T-helper 2 cell treated with Interferon-gamma antibody and Interleukin-4, amounts not matched to agents 5 μg/mL and 100 μg/mL, for 36 hours (primary cell): ENCODE measurements at regions not wholly inside any gene's neighbourhood (a gene's known extent, or its start where the extent isn't known, plus 50 kb on each side); places are given as distances from the start of the nearest gene placed in this dataset.
"Not testable (repeated sequence)": the region's sequence is repeated elsewhere in the genome, so short reads cannot be mapped to it uniquely, and the experiment has no call there.

ENCODE experiments used
- DNase-seq: peaks from one replicate; pipeline ENCODE4 v3.0.0; 2021; ENCODE audit warnings: low spot score
- H3K27ac Mint-ChIP-seq: one replicate; pipeline ENCODE4 v1.8.0; 2021; ENCODE audit warnings: mild to moderate bottlenecking, mixed read lengths
- H3K27me3 Mint-ChIP-seq: one replicate; pipeline ENCODE4 v1.8.0; 2021; ENCODE audit warnings: low read depth, mixed read lengths
- H3K36me3 Mint-ChIP-seq: one replicate; pipeline ENCODE4 v1.8.0; 2021; ENCODE audit warnings: low read depth, mixed read lengths
- H3K4me1 Mint-ChIP-seq: one replicate; pipeline ENCODE4 v1.8.0; 2021; ENCODE audit warnings: low read depth, mixed read lengths
- H3K4me3 Mint-ChIP-seq: one replicate; pipeline ENCODE4 v1.8.0; 2022; ENCODE audit warnings: mild to moderate bottlenecking, moderate library complexity, mixed read lengths
- H3K9me3 Mint-ChIP-seq: one replicate; pipeline ENCODE4 v1.8.0; 2021; ENCODE audit warnings: mixed read lengths

DNA sequence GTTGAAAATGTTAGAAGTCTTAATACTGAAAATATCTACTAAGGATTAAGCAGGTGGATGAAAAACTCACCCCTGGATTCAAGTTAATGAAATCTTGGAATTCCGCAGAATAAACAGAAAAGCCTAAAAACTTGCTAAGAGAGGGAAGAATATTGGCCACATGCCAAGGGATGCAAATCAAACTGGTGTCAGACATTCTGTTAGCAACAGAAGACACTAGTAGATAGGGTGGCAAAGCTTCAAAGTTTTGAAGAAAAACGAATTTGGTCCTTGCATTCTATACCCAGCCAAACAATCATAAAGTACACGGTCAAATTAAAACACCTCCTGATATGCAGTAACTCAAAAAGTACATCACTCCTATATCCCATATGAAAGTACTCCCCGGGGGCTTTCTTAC, 77.1 kb upstream of the ADTRP start:
- Mint-ChIP-seq H3K27me3 (no peaks in the 10 kb centered on the region), H3K9me3 (no peaks in the 10 kb centered on the region), H3K36me3 (no peaks in the 10 kb centered on the region), H3K4me1 (no peaks in the 10 kb centered on the region), H3K27ac (no peak overlapping the region), H3K4me3 (no peak overlapping the region)
- DNase-seq = no peak

DNA sequence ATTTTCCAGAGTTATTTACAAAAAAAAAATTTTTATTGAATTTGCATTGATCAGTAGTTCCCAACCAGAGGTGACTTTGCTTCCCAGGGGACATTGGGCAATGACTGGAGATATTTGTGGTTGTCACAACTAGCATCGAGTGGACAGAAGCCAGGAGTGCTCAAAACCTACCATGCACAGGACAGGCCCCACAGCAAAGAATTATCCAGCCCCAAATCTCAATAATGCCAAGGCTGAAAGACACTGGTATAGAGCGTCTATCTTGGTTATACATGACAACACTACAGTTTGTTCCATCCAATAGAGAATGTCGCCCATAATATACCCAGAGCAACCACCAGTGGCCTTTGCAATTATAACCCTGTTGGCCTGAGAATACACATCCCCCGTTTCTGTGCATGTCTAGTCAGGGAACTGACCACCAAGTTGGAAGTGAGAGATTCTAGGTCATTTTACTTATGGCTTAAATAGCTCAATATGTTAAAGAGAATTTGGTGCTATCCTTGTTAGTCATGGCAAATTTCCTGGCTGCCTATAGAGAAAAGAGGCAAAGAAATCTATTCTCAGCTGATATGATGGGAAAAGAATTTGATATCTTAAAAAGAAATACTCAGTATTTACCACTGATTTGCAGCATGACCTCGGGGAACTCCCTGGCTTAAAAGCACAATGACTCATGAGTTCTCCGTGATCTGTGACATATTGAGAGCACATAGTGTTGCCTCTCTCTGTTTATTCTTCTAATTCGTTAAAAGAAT, 76.0 kb upstream of the ADTRP start:
- Mint-ChIP-seq H3K36me3 (no peaks in the 10 kb centered on the region), H3K27ac (no peak overlapping the region), H3K27me3 (no peaks in the 10 kb centered on the region), H3K4me1 (no peaks in the 10 kb centered on the region), H3K9me3 (no peaks in the 10 kb centered on the region), H3K4me3 (no peak overlapping the region)
- no peak for DNase-seq

DNA sequence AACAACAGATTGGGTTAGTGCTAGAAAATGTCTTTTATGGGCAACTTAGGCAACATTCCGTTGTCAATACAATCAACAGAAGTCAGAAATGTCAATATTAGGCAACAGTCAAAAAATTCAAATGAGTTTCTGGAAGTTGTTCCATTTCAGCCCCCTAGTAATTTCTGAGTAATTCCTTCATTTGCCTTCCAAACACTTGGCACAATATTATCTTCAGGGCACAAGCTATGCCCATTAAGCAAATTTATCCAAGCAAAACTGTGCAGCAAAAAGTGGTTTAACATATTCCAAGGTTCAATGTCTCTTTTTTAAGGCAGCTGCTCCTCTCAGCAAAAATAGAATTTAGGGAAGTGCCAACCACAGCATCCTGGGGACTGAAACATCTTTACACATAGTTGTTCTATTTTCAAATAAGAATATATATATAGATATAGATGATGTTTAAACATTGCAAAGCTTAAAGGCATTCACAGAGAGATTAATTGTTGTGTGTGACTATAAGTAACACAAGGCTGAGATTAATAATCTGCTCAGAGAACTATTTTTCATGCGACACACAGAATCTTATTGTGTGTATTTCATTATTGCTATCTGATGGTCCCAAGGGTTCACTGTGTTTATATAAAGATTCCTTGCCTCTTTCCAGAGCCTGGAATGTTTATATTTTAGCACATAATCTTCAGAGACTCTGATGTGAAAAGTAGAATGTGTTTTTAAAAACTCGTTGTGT, 75.2 kb upstream of the ADTRP start:
- no peaks in the 10 kb centered on the region for H3K36me3 Mint-ChIP-seq
- DNase-seq = no peak
- H3K27me3 Mint-ChIP-seq = no peaks in the 10 kb centered on the region
- no peak overlapping the region for H3K27ac Mint-ChIP-seq
- no peaks in the 10 kb centered on the region for H3K9me3 Mint-ChIP-seq
- H3K4me3 Mint-ChIP-seq = no peak overlapping the region
- H3K4me1 Mint-ChIP-seq = no peaks in the 10 kb centered on the region

DNA sequence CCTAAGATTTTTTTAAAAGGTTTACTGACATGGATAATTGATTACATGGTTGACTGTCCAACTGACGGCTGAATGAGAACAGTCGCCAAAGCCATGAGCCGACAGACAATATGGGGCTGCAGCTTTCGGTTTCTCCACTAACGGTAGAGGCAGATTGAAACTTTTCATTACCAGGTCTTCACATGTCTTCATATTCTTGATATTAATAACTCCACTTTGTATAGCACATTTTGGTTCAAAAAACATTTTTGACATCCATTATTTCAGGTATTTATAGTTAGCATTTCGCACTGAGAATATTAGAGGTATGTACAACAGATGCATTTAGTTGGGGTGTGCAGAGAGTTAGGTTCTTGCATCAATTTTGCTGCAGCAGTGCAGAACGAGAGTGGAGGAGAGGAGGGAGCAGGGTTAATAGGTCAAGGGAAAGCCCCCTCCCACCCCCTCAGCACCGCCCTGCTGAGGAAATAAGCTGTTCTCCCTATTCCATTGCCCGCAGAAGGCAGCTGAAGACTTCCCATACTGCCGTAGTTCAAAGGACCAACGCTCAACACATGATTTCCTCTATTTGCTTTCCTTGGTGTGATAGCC, 73.6 kb upstream of the ADTRP start:
- H3K4me3 Mint-ChIP-seq = no peak overlapping the region
- no peak overlapping the region for H3K27ac Mint-ChIP-seq
- H3K36me3 Mint-ChIP-seq = no peaks in the 10 kb centered on the region
- no peaks in the 10 kb centered on the region for H3K27me3 Mint-ChIP-seq
- no peak for DNase-seq
- H3K9me3 Mint-ChIP-seq = no peaks in the 10 kb centered on the region
- no peaks in the 10 kb centered on the region for H3K4me1 Mint-ChIP-seq

DNA sequence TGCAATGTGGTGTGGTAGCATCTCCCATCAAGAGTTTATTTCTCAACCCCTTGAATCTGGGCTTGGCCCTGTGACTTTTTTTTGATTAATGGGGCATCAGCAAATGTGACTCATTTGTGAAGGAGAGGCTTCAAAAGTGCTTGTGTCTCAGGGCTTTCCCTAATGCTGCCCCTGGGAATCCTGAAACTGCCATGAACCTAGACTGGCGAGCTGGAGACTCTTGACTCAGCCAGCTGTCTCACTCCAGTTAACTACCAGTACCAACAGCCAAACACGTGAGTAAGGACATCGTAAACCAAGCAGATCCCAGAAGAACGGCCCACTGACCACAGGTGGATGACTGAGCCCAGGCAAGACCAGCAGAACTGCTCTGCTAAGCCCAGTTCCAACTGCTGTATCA, 72.8 kb upstream of the ADTRP start:
- DNase-seq = no peak
- no peak overlapping the region for H3K4me3 Mint-ChIP-seq
- H3K27ac Mint-ChIP-seq = no peak overlapping the region

DNA sequence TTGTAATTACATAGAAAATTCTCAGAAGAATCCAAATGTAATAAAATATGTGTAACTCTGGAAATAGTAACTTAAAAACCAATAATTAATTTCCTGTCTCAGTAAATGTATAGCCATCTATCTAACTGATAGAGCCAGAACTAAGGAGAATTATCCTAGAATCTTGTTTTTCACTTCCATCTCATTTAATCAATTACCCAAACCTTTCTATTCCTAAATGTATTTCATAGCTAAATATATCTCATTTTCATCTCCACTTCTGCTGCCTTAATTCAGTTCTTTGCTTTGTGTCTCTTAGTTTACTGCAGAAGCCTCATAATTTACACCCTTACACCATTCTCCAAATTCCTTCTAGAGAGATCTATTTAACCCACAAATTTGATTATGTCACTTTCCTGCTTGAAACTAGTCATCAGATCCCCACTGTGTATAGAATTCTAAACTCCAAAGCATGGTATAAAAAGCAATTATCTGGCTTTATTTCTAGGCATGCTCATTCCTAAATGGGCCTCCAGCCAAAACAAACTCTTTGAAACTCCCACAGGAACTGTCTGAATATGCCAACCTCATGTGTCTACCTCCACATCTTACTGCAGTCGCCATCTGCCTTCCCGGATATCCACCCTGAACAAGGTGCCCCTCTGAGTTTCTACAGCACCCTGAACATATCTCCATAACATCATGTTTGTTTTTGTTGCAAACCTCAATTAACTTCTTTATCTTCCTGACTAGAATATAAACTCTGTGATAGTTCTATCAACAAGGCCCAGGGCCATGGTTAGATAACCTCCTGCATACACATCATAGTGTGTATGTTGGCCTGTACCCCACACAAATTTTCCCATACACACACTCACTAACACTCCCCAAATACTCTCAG, 70.5 kb upstream of the ADTRP start:
- H3K36me3 Mint-ChIP-seq = no peaks in the 10 kb centered on the region
- no peak overlapping the region for H3K4me3 Mint-ChIP-seq
- DNase-seq = no peak
- H3K27ac Mint-ChIP-seq = no peak overlapping the region
- no peaks in the 10 kb centered on the region for H3K9me3 Mint-ChIP-seq
- no peaks in the 10 kb centered on the region for H3K27me3 Mint-ChIP-seq
- no peaks in the 10 kb centered on the region for H3K4me1 Mint-ChIP-seq

More for the DNA sequence above, 72.8 kb upstream of the ADTRP start:
- Mint-ChIP-seq H3K27me3 (no peaks in the 10 kb centered on the region), H3K36me3 (no peaks in the 10 kb centered on the region), H3K9me3 (no peaks in the 10 kb centered on the region), H3K4me1 (no peaks in the 10 kb centered on the region)

DNA sequence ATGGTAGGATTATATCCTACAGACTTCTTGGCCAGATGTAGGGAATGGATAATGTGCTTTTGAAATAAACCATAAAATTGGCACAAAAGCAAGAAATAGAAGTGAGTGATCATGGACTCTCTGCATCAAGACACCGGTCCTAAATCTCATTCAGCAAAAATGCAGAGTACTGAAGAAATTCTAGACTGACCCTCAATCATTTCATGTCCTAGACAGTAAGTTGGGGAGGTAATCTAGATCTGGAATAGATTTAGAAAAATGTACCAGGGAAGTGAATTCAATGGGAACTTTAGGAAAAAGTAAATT, 69.7 kb upstream of the ADTRP start:
- H3K36me3 Mint-ChIP-seq = no peaks in the 10 kb centered on the region
- H3K9me3 Mint-ChIP-seq = no peaks in the 10 kb centered on the region
- DNase-seq = no peak

DNA sequence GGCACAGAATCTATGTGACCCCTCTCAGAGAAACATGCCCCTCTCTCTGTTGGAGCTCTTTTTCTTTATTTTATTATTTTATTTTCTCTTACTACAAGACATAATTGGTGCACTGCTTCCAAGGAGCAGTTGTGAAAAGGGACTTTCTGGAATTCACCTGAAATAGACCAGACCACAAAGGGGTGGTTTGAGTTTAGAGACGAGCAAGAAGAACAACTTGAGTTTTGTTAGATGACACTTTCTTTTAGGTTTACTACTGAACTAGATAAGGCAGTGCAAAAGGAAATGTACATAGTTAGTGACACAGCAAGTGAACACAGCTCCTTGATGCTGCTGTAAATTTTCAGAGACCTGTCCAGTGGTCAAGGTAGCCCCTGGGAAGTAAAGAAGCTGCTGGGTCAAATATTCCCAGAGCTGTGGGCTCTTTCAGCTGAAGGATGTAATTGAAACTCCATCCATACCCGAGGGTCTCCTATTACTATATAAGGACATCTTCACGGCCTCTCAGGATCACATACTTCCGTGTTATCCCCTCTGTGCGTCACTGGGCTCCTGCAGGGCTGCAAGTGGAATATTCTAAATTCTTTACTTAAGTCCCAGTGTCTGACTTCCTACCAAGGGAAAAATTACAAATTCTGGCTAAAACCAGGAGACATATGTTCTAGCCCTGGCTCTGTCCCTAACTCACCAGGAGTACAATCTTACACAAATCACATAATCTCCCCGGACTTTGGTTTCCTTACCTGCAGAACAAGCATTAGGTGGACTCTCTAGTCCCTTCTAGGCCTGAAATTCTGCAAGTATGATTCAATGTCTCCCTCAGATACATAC, 69.1 kb upstream of the ADTRP start:
- Mint-ChIP-seq H3K27me3 (peaks cover 3% of the 10 kb centered on the region), H3K36me3 (no peaks in the 10 kb centered on the region), H3K27ac (no peak overlapping the region), H3K4me1 (no peaks in the 10 kb centered on the region), H3K9me3 (no peaks in the 10 kb centered on the region), H3K4me3 (no peak overlapping the region)
- DNase-seq = no peak

More for the DNA sequence above, 69.7 kb upstream of the ADTRP start:
- no peaks in the 10 kb centered on the region for H3K27me3 Mint-ChIP-seq
- no peak overlapping the region for H3K4me3 Mint-ChIP-seq
- H3K27ac Mint-ChIP-seq = no peak overlapping the region
- no peaks in the 10 kb centered on the region for H3K4me1 Mint-ChIP-seq

DNA sequence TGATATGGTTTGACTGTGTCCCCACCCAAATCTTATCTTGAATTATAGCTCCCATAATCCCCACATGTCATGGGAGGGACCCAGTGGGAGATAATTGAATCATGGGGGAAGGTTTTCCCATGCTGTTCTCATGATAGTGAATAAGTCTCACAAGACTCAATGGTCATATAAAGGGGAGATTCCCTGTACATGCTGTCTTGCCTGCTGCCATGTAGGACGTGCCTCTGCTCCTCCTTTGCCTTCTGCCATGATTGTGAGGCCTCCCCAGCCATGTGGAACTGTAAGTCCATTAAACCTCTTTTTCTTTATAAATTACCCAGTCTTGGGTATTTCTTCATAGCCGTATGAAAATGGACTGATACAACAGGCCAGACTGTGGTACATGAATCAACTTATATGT, 68.5 kb upstream of the ADTRP start:
- not testable (repeated sequence) for H3K36me3 Mint-ChIP-seq, H3K9me3 Mint-ChIP-seq, H3K27me3 Mint-ChIP-seq, H3K4me3 Mint-ChIP-seq, H3K27ac Mint-ChIP-seq, DNase-seq, H3K4me1 Mint-ChIP-seq

DNA sequence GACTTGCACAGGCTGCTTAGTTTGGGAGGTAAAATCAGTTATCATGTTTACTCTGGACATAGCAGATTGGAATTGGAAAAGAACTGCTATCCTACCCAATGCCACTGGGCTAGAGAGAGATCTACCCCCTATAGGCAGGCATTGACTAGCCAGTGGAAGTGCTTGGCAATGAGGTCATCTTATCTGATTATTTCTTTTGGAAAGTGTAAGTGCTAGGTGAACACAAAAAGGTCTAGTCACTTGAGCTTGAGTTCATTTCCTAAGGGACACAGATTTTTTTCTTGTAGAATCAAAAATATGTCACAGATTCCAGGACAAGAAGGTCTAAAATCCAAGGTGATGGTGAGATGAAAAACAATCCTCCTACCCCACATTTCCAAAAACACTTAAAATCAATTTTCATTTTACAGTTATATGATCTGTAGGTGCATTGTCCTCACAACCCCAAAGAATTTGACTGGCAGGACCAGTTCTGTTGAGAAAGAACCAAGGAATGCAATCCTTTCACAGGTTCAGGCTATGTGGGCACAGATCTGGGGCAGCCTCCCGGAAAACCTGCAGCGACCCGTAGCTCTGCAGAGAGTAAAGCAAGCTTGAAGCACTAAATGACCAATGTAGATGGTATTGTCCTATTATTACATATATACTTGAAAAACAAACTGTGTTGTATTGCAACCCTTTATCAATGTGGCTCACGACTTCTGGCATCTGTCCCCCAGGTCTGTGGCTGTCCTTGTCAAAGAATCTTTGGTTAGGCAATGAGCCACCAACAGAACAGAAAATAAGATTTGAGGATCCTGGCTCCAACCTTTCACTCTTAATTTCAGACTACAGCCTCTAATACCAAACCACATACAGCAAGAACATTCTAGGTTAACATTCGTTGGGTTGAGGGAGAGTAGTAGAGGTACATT, 67.3 kb upstream of the ADTRP start:
- DNase-seq = no peak
- no peak overlapping the region for H3K4me3 Mint-ChIP-seq
- H3K36me3 Mint-ChIP-seq = no peaks in the 10 kb centered on the region
- no peaks in the 10 kb centered on the region for H3K9me3 Mint-ChIP-seq
- no peaks in the 10 kb centered on the region for H3K4me1 Mint-ChIP-seq
- H3K27me3 Mint-ChIP-seq = peaks cover 3% of the 10 kb centered on the region
- H3K27ac Mint-ChIP-seq = no peak overlapping the region

DNA sequence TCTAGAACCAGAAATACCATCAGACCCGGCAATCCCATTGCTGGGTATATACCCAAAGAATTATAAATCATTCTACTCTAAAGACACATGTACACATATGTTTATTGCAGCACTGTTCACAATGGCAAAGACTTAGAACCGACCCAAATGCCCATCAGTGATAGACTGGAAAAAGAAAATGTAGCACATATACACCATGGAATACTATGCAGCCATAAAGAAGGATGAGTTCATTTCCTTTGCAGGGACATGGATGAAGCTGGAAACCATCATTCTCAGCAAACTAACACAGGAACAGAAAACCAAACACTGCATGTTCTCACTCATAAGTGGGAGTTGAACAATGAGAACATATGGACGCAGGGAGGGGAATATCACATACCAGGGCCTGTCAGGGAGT, 64.2 kb upstream of the ADTRP start:
- not testable (repeated sequence) for H3K4me1 Mint-ChIP-seq, H3K27ac Mint-ChIP-seq, H3K4me3 Mint-ChIP-seq, DNase-seq, H3K36me3 Mint-ChIP-seq, H3K27me3 Mint-ChIP-seq
- H3K9me3 Mint-ChIP-seq = peaks cover 13% of the 10 kb centered on the region

DNA sequence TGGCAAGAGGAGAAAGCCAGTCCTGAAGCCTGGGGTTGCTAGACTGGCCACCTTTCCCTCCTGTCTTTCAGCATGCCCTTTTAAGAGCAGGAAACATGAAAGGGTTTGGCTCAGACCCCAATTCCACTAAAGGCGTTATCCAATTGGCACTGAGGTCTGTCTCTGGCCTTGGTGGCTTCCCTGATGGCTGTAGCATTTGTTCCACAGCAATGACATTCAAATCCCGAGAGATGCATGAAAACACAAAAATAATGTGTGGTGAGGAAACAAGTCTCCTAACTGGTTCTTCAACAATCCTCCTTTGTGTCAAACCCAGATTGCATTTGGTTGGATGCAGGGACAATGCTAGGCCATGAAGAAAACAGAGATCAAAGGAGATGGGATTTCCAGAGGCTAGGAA, 56.5 kb upstream of the ADTRP start:
- no peaks in the 10 kb centered on the region for H3K36me3 Mint-ChIP-seq
- DNase-seq = no peak
- no peak overlapping the region for H3K27ac Mint-ChIP-seq
- H3K27me3 Mint-ChIP-seq = no peaks in the 10 kb centered on the region
- H3K4me3 Mint-ChIP-seq = no peak overlapping the region
- peaks cover 9% of the 10 kb centered on the region for H3K9me3 Mint-ChIP-seq
- H3K4me1 Mint-ChIP-seq = no peaks in the 10 kb centered on the region
